Left ventricle myocardium superior (tissue), 1 donor: ENCODE measurements at regions not wholly inside any gene's neighbourhood (a gene's known extent, or its start where the extent isn't known, plus 50 kb on each side); places are given as distances from the start of the nearest gene placed in this dataset.

Experiments
- ATAC-seq: fragments of 200-7000 bp; cut with Tn5 transposase; one replicate; pipeline ENCODE4 v1.9.1; 2020; ENCODE audit warnings: mild to moderate bottlenecking, moderate library complexity
- DNase-seq: peaks from one replicate; pipeline ENCODE4 v3.0.0-alpha.2; 2020
- intact Hi-C: fragments of 100-400 bp; cut with micrococcal nuclease; formaldehyde crosslinking; loops from one replicate; pipeline ENCODE4 v1.11.0; 2022
- donor health status: DM: no; HTN: yes; CAD: no; lungs with severe emphysema.

DNA sequence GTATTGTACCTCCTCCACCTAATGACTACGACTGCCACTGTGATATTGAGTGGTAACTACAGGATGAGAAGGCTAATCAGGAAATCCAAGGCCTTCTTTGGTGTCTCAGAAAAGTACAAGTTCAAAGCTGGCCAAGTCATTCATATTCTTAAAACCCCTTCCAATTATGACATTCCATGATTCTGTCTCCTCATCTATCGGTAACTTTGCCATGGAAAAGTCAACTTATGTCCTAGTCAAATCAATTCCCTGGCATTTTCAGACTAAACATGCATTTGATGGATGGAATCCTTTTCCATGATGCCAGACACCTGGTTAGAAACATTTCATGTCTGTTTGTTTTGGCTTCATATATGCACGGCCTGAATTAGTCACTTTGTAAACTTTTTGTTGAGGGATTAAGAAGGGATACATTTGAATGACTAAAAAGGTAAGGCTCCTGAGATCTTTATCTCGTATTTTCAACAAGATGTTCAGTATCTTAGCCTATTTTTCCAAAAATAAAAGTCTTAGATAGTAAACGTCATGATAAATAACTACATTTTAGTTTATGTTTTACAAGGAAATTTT is 186.5 kb downstream of the NHLRC3 start:
- intact Hi-C loops: no loop called here
- ATAC-seq: no peak
- DNase-seq: no peak

DNA sequence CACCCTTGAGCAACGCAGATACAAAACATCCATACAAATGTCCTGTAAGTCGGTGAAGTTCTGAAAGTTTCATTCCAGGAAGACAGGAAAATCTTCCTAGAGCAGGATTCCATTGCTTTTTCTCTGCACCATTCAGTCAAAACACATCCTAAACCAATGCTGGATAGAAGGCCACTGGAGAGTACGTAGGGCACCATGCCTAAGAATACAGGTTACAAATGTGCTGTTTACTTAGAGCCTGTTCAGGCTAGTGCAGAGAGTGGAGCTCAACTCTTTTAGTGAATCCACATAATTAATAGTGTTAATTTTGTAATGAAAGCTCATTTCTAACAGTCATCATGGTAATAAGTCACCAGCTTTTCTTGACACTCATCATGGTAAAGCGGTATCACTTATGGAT is 187.6 kb downstream of the NHLRC3 start:
- intact Hi-C loops: no loop called here
- ATAC-seq: peak; percentile 51
- no peak for DNase-seq

DNA sequence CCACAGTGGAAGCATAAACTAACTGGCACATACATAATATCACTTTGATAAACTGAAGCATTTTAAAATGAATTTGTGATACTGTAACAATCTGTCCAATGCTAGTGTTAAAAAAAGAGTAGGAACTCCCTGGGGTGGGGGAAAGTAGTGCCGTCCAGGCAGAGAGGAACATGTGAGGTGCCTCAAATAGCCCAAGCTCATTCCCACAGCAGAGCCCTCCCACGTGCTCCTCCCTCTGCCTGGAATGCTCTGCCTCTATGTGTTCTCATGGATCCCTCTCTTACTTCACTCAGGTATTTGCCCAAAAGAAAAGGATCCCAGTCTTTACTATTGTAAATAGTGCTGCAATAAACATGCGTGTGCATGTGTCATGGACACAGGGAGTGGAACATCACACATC is 188.1 kb downstream of the NHLRC3 start:
- intact Hi-C loops: no loop called here
- ATAC-seq: peak; percentile 97
- DNase-seq: peak; percentile 41

DNA sequence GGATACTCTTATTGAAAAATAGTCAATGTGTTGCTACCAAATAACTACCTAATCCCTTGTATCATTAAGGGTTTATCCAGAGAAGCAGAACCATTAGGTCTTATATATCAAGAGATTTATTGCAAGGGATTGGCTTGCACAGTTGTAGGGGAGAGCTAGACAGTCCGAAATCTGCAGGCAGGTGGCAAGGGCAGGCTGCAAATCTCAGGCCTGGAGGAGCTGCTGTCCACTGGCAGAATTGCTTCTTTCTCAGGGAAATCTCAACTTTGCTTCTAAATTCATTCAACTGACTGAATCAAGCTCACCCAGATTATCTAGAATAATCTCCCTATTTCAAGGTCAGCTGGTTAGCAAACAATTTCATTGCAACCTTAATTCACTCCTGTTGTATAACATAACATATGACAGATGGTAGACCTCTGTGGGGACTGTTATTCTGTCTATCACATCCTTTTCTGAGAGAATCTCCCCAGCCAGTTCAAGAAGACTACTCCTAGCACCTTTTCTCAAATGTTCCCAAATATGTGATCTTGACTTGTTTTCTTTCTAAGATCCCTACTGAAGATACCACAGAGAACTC is 194.2 kb downstream of the NHLRC3 start:
- intact Hi-C loops: no loop called here
- ATAC-seq (no peak), DNase-seq (no peak)

DNA sequence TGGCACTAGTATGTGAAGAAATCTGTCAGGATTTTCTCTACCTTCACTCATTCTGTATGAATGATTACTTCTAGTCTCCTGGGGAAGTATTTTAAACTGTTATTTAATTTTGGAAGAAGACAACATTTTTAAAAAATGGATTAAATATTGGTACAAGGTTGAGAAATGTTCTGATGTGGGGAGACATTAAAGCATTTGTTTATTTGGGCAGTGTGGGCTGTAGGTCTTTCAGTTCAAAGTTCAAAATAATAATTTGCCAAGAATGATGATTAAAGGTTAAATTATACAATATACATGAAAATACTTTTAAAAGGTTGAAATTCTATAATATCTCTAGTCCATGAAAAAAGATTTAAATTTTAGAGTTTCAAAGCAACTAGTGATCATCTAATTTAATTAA is 194.7 kb downstream of the NHLRC3 start:
- ATAC-seq (no peak), DNase-seq (no peak)
- intact Hi-C loops: no loop called here

DNA sequence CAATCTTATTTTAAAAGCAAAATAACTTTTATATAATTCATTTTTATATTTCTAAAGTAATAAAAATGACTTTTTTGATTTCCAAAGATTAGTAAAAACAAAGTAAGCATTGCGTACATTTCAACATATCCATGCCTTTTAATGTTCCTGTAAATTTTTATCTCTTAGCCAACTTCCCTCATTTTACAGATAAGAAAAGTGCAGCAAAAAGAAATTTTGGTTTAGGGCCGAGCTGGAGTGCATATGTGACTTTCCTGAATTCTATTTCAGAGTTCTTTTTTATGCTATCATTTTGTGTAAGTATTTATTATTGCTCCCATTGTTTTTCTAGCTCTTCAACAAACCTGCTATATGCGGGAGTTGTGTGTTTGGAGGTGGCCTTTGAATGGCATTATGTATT is 195.3 kb downstream of the NHLRC3 start:
- ATAC-seq (no peak), DNase-seq (no peak)
- intact Hi-C loops: no loop called here

DNA sequence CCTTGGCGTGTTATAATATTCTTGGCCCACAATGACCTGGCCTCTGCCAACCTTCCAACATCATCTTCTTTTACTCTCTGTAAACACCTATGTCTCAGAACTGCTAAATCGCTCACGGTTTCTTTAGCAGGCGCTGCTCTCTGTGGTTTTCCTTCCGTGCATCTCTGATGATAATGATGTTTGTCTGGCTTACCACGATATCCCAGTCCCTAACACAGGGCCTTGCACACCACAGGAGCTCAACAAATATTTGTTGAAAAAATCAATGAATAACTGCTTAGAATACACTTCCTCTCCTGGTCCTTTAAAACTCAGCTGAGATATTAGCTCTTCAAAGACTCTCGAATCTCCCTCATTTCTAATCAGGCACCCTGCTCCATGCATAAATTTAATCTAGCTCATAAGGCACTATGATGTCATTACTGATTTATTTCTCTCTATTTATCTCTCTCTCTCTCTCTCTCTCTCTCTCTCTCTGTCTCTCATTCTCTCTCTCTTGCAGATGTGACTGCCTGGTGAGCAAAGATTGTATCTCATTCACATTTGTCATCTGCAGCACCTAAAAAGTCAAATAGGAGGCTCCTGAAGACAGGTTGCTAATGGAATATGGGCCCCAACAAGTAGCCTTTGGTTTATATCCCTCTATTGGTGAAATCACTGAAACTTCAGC is 206.4 kb downstream of the NHLRC3 start:
- ATAC-seq: no peak

DNA sequence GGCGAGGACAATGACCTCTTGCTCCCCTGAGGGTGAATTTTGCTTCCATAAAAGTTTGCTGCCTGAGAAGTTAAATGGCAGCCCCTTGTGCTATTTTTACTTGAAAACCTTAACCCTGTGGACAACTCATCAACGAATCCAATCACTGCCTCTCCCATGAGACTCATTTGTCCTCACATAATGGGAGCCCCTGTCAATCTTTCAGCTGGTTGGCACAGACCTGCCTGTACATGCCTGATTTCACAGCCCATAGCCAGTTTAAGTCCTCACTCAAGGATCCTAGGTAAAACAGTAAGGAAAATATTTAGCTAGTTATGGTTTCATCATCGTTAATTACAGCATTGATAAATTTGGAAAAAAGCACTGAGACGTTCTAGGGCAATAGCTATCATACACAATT is 207.4 kb downstream of the NHLRC3 start:
- DNase-seq (no peak), ATAC-seq (no peak)
- intact Hi-C loops: no loop called here

More for the DNA sequence above, 206.4 kb downstream of the NHLRC3 start:
- DNase-seq: no peak
- intact Hi-C loops: no loop called here

DNA sequence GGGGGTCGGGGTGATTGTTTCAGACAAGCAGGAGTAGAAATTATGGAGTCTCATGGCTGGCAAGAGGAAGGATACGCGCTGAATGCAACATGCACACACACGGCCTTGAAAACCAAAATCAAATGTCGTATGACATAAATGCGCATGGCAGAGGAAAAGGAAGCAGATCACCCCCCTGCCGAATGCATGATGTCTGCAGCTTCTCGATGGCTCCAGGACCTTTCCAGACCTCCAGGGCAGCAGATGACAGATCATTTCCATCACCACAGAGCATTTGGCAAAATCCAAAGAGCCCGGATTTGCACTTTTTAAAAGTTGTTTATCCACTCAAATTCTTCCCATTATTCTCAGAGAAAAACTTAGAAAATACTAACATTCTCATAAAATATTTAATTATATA is 211.7 kb downstream of the NHLRC3 start:
- no peak for DNase-seq
- intact Hi-C loops: no loop called here
- no peak for ATAC-seq

DNA sequence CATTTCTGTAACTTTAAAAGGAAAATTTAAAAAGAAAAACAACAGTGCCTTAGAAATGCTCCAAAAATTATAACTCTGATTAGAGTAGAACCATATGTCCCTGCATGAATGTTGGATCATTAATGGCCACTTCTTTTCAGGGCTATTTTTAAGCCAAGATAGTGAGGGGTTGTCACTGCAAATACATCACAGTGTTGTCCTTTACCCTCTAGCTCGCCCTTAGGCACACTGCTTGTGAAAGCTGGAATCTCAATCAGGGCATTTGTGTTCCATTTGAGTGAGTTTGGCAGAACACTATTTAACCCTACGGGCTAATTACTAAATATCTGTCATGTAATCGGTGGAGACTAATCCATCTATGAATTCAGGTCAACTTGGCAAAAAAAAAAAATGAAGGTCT is 212.2 kb downstream of the NHLRC3 start:
- peak; percentile 80 for ATAC-seq
- no peak for DNase-seq
- intact Hi-C loops: no loop called here

DNA sequence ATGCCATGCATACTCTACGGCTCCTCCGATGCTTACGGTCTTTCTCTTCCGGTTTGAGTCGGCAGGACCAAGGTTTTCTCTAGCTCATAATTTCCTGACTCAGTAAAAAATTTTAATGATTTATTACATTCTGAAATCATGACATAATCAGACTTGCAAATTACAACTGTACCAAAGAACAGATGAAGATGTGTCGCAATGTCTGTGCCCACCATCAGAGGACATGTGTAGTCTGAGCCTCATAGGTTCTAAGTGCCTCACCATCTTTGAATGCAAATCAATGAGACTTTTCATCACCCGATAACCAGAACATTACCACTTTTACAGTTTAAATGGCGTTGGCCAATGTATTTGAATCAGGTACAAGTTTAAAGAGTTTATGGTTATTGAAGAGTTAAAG is 213.1 kb downstream of the NHLRC3 start:
- intact Hi-C loops: no loop called here
- no peak for ATAC-seq
- no peak for DNase-seq

DNA sequence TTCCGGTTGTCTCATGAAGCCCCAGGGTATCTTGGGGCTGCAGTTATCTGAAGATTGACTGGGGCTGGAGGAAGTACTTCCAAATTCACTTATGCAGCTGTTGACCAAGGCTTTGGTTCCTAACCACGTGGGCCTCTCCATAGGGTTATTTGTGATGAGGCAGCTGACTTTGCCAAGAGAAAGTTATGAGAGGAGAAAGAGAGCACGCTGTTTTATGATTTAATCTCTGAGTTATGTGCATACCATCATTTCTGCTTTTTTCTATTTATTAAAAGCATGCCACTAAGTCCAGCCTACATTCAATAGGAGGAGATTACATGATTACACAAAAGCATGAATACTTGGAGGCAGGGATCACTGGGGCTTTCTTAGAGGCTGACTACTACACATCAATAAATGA is 215.5 kb downstream of the NHLRC3 start:
- ATAC-seq (no peak), DNase-seq (no peak)
- intact Hi-C loops: no loop called here

DNA sequence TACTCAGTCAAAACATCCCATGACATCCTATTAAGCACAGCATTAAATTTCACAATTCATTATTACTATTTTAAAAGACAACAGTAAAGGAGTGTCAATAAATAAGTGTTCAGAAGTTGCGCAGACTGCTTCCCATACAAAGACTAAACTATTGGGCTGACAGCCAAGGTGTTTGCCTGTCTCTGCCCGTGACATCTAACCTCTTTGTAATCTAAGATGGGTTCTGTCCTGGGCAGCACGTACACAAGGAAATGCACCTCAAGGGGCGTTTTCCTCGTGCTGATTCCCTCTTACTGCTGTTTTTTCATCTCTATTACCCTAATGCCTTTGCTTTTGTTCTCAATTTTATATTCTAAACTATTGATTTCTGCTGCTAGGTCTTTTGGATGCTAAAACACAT is 216.3 kb downstream of the NHLRC3 start:
- no peak for DNase-seq
- ATAC-seq: peak; percentile 28
- intact Hi-C loops: no loop called here

DNA sequence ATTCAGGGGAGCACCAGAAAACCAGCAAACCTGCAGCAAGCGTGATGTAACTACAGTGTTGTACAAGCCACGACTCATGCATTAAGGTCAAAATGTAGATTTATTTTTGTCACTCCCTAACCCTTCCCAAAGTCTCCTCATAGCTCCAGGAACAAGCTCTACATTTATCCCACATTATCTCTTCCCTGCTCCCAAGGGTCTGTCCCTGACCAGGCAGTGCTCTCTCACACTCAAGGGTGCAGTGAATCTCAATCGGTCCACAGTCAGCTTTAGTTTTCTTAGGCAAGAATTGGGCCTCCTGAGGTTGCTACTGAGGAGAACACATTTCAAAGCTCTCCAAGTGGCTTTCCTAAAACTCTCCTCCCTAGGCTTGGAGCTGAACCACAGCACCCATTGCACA is 219.4 kb downstream of the NHLRC3 start:
- DNase-seq (peak; percentile 31), ATAC-seq (peak; percentile 92)
- intact Hi-C loops: no loop called here

DNA sequence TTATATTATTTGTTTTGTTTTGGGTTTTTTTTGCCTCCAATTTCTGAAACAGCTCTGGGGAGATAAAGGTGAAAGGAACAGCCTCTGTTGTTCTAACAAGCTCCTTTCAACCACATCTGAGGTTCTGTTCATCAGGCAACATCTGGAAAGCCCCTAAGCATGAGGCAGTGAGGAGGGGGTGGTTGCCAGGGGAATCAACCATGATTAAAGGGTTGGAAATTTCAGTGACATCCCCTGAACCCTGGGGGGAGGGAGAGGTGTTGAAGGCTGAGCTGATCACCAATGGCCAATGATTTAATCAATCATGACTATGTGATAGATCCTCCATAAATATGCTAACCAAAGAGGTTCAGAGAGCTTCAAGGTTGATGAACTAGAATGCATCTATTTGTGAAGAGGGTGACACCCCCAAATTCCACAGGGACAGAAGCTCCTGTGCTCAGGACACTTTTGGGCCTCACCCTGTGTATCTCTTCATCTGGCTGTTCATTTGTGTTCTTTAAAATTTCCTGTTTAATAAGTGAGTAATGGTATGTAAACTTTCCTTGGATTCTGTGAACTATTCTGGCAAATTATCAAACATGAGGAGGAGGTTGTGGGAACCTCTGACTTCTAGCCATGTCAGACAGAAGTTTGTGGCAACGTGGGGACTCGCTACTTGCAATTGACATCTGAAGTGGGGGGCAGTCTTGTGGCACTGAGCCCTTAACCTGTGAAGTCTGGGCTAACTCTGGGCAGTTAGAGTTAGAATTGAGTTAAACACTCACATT is 221.3 kb downstream of the NHLRC3 start:
- DNase-seq (no peak), ATAC-seq (no peak)
- intact Hi-C loops: loop anchor here (5.0 to 10.0 kb wide), 2 partner anchors 205 to 353 kb away; no protein-coding TSS in a partner anchor

DNA sequence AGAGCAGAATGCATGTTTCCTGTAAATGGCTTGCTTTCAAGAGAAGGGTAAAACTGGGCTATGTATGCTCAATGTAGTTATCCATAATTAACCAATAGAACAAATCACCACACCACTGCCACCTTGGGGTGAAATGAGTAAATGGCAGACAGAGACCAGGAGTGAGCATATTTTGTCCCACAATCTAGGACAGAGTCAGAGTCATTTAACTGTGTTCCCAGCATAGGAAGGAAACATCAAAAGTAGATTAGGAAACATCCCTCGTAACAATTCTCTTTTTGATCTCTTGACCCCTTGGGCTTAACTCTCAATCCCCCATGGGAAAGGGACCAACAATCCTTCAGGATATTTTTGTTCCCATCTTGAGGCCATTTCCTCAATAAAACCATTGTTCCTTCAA is 224.8 kb downstream of the NHLRC3 start:
- intact Hi-C loops: loop anchor here (5.0 to 10.0 kb wide), 2 partner anchors 208 to 349 kb away; no protein-coding TSS in a partner anchor
- DNase-seq (no peak), ATAC-seq (peak; percentile 78)

DNA sequence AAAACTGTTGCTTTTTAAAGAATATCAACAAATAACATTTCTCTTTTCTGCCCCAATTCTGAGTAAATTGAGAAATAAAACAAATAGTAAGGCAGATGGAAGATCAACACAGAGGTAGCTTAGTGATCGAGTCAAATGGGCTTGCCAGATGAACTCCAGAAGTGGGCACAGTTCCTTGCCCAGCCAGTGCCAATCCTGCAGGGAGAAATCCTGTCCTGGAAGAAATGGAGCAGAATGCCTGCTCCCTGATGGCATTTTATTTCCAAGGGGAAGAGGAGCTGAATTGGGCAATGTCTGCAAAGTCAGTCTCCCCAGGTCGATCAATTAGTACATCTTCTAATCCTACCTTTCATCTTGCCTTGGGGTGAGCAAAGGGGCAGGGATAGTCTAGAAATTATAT is 225.3 kb downstream of the NHLRC3 start:
- no peak for DNase-seq
- intact Hi-C loops: loop anchor here (5.0 to 10.0 kb wide), 2 partner anchors 209 to 349 kb away; no protein-coding TSS in a partner anchor
- ATAC-seq: no peak

DNA sequence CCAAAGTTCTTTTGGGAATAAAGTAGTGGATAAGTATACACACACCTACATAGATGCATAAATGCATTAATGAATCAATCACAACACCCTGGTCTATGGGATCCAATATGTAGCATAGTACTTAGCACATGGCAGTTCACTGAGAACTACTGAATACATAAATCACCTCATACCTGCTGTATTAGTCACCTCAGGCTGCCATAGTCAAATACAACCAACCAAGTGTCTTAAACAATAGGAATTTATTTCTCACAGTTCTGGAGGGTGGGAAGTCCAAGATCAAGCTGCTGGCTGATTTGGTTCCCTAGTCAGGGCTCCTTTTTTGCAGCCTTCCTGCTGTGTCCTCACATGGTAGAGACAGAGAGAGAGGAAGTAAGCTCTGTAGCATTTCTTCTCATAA is 228.2 kb downstream of the NHLRC3 start:
- intact Hi-C loops: loop anchor here (5.0 to 10.0 kb wide), 2 partner anchors 119 to 212 kb away; no protein-coding TSS in a partner anchor
- no peak for ATAC-seq
- no peak for DNase-seq

DNA sequence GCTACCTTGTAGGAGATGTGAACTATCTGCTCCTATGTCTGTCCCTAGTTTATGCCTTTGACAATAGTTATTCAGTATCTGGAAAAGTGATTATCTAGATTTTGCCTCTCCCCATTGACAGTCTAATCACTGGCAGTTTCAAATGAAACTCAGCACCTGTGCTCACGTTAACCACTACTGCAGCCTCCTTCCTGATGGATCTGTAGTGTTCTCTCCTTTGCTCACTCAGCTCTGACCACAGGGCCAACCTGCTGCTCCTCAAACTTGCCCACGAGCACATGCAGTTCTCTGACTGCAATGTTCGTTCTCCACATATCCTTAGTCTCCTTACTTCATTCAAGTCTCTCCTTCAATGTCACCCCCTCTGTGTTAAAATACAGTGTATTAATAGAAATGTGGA is 230.1 kb downstream of the NHLRC3 start:
- ATAC-seq: no peak
- intact Hi-C loops: loop anchor here (5.0 to 10.0 kb wide), 2 partner anchors 121 to 214 kb away; no protein-coding TSS in a partner anchor
- no peak for DNase-seq

DNA sequence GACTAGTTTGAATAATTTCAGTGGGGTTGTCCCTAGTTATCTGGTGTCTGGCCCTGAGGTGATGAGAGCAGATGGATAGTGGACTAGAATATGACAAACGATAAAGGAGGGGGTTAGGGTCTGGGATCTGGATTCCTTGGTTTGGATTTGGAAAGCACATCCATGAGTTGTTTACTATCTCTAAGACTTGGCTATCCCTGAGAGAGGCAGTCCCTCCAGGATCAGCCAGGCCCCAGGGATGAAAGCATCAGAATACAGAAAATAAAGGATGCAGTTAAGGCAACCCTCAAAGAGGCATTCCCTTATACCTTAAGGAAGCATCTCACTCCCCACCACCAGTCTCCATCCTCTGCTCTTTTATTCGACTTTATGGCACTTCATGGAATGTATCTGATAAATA is 230.7 kb downstream of the NHLRC3 start:
- no peak for DNase-seq
- ATAC-seq: peak; percentile 54
- intact Hi-C loops: loop anchor here (5.0 to 10.0 kb wide), 2 partner anchors 122 to 214 kb away; no protein-coding TSS in a partner anchor
